ENCODE measurements at regions not wholly inside any gene's neighbourhood (a gene's known extent, or its start where the extent isn't known, plus 50 kb on each side); places are given as distances from the start of the nearest gene placed in this dataset.

GRCh38 chr13:62964522-62964921, 1548.9 kb upstream of the PCDH20 start:
- H4K5ac ChIP-seq (ENCODE audit: insufficient read length, low read depth, low read length) = no peak overlapping the region
- no peak overlapping the region for H4K91ac ChIP-seq (ENCODE audit: insufficient read length, low read depth, low read length)
- Mint-ChIP-seq H3K36me3 (ENCODE audit: insufficient read depth in 1 of 3, low read depth in 3 of 3) (peaks cover 8 to 11% (median 10%) of the 10 kb centered on the region in 3 experiments), H3K9me3 (peaks cover 5 to 18% of the 10 kb centered on the region in 2 experiments; a peak in 4 of 5 replicates), H3K27ac (no peak overlapping the region), H3K27me3 (ENCODE audit: low read depth) (no peaks in the 10 kb centered on the region), H3K4me1 (peaks cover 4% of the 10 kb centered on the region in 2 experiments; a peak in 2 of 4 replicates), H3K4me3 (no peak overlapping the region)
- no peak overlapping the region for H3K14ac ChIP-seq (ENCODE audit: insufficient read depth, low read length)
- H3K9ac ChIP-seq (ENCODE audit: extremely low read depth, insufficient read length, low read length) = no peak overlapping the region
- H3K9me3 ChIP-seq (ENCODE audit: control insufficient read depth, low read depth, low read length) = no peaks in the 10 kb centered on the region
- H3K23ac ChIP-seq (ENCODE audit: insufficient read length, low read depth, low read length) = no peak overlapping the region
- no peak for DNase-seq
- no peak overlapping the region for H2BK120ac ChIP-seq (ENCODE audit: low read depth, low read length, poor library complexity, severe bottlenecking)
- H2BK12ac ChIP-seq (ENCODE audit: insufficient read length, low read depth, low read length) = no peak overlapping the region
- H3K79me1 ChIP-seq (ENCODE audit: insufficient read depth, low read depth, low read length, poor library complexity, severe bottlenecking) = no peaks in the 10 kb centered on the region
- no peak overlapping the region for H3K18ac ChIP-seq (ENCODE audit: insufficient read length, low read depth, low read length)
- no peak overlapping the region for H3K27ac ChIP-seq (ENCODE audit: insufficient read length, low read depth, low read length)
- H4K20me1 ChIP-seq (ENCODE audit: control insufficient read depth, insufficient read depth, insufficient read length) = no peaks in the 10 kb centered on the region
- no peak for TF ChIP-seq CTCF (conservative IDR thresholded peaks at IDR 0.05)
- no peaks in the 10 kb centered on the region for H3K4me1 ChIP-seq (ENCODE audit: insufficient read depth, low read length)
- H3K56ac ChIP-seq (ENCODE audit: insufficient read length, low read depth, low read length) = no peak overlapping the region
- no peak overlapping the region for H3T11ph ChIP-seq (ENCODE audit: low read length)
- no peak overlapping the region for H2BK20ac ChIP-seq (ENCODE audit: low read depth, low read length, poor library complexity, severe bottlenecking)
- no peak overlapping the region for H2BK5ac ChIP-seq (ENCODE audit: insufficient read length, low read length)
- no peaks in the 10 kb centered on the region for H3K27me3 ChIP-seq (ENCODE audit: insufficient read depth, low read length)
- no peaks in the 10 kb centered on the region for H3K79me2 ChIP-seq (ENCODE audit: insufficient read depth, low read length)
- no peak overlapping the region for H4K8ac ChIP-seq (replicated peaks; ENCODE audit: insufficient read length, low read depth, low read length)
- H2AK5ac ChIP-seq (ENCODE audit: insufficient read length, low read length) = no peak overlapping the region
- no peaks in the 10 kb centered on the region for H3K23me2 ChIP-seq (ENCODE audit: insufficient read length, low read depth, low read length, poor library complexity, severe bottlenecking)
- no peak overlapping the region for H3K4me2 ChIP-seq (ENCODE audit: insufficient read depth, insufficient read length, low read length)
- no peak overlapping the region for H2BK15ac ChIP-seq (ENCODE audit: low read depth, low read length)
- H3K4ac ChIP-seq (ENCODE audit: low read depth, low read length) = no peak overlapping the region
- H2AFZ ChIP-seq (ENCODE audit: low read length) = no peak overlapping the region
